GM23338 (cell line): ENCODE measurements at regions not wholly inside any gene's neighbourhood (a gene's known extent, or its start where the extent isn't known, plus 50 kb on each side); places are given as distances from the start of the nearest gene placed in this dataset.

Experiments
- EZH2 ChIP-seq: fragments of 200-600 bp; sonication (generic); IDR thresholded peaks from one replicate; pipeline ENCODE4 v1.8.0; 2017; ENCODE audit warnings: antibody characterized with exemption, mild to moderate bottlenecking, low read depth; ENCODE audit not compliant: unreplicated experiment
- JUNB ChIP-seq: IDR thresholded peaks from one replicate; pipeline ENCODE4 v1.6.1; 2016; ENCODE audit warnings: antibody characterized with exemption; ENCODE audit not compliant: unreplicated experiment
- NANOG ChIP-seq: IDR thresholded peaks from 2 replicates; pipeline ENCODE4 v1.6.1; 2016; ENCODE audit warnings: antibody characterized with exemption, borderline replicate concordance
- POLR2AphosphoS5 ChIP-seq: IDR thresholded peaks from 2 replicates; pipeline ENCODE4 v1.6.1; 2016; ENCODE audit warnings: antibody characterized with exemption, low read depth
- REST ChIP-seq: IDR thresholded peaks from one replicate; pipeline ENCODE4 v1.6.1; 2018; ENCODE audit warnings: antibody characterized with exemption; ENCODE audit not compliant: unreplicated experiment
- STAT1 ChIP-seq: IDR thresholded peaks from one replicate; pipeline ENCODE4 v1.6.1; 2016; ENCODE audit warnings: antibody characterized with exemption; ENCODE audit not compliant: unreplicated experiment
- ZNF114 ChIP-seq: fragments of 250-450 bp; sonication (Bioruptor Pico); IDR thresholded peaks from 2 replicates; pipeline ENCODE4 v1.5.0; 2020; ENCODE audit warnings: mild to moderate bottlenecking, moderate library complexity
- ZNF462 ChIP-seq: fragments of 250-450 bp; sonication (Bioruptor Pico); IDR thresholded peaks from 2 replicates; pipeline ENCODE4 v1.5.0; 2020; ENCODE audit warnings: mild to moderate bottlenecking, moderate library complexity

GRCh38 chr11:130571947-130572584 is 123.6 kb downstream of the ADAMTS15 start (continued):
- TF ChIP-seq ZNF462 (no peak), NANOG (no peak), POLR2AphosphoS5 (no peak), EZH2 (no peak), ZNF114 (CRISPR knock-in tag) (no peak), STAT1 (no peak), REST (no peak), JUNB (no peak)
